Upper lobe of left lung (tissue), 6 donors: ENCODE measurements at regions not wholly inside any gene's neighbourhood (a gene's known extent, or its start where the extent isn't known, plus 50 kb on each side); places are given as distances from the start of the nearest gene placed in this dataset.

Experiments
- ATAC-seq, 2 donors: fragments of 200-7000 bp; cut with Tn5 transposase; one replicate each; pipeline ENCODE4 v1.9.1; 2022; ENCODE audit warnings: mild to moderate bottlenecking in 2 of 2, moderate library complexity in 2 of 2; ENCODE audit not compliant: low FRiP score in 2 of 2
- DNase-seq, 2 donors: peaks; one replicate each; pipeline ENCODE4 v3.0.0-alpha.2; 2019 to 2020
- H3K27ac ChIP-seq, 4 donors: fragments of 200-600 bp; sonication (generic); one replicate each; pipeline ENCODE4 v1.5.1; 2016 to 2019
- H3K27me3 ChIP-seq, 4 donors: fragments of 200-600 bp; sonication (generic); one replicate each; pipeline ENCODE4 v1.5.1; 2017 to 2019
- H3K36me3 ChIP-seq, 4 donors: fragments of 200-600 bp; sonication (generic); one replicate each; pipeline ENCODE4 v1.5.1; 2016 to 2019
- H3K4me1 ChIP-seq, 4 donors: fragments of 200-600 bp; sonication (generic); one replicate each; pipeline ENCODE4 v1.5.1; 2018 to 2019
- H3K4me3 ChIP-seq, 4 donors: fragments of 200-600 bp; sonication (generic); one replicate each; pipeline ENCODE4 v1.5.1; 2017 to 2019; ENCODE audit warnings: mild to moderate bottlenecking in 2 of 4, moderate library complexity in 1 of 4
- H3K9me3 ChIP-seq, 4 donors: fragments of 200-600 bp; sonication (generic); one replicate each; pipeline ENCODE4 v1.5.1; 2018 to 2019
- CTCF ChIP-seq, 6 experiments: fragments of 450-650 bp in 4 of 6; fragments of 200-600 bp in 2 of 6; sonication (generic) in 2 of 6; IDR thresholded peaks; one replicate each; pipeline ENCODE4 v1.5.1; 2016 to 2019; ENCODE audit warnings: antibody characterized with exemption in 6 of 6
- EP300 ChIP-seq, 4 donors: sonication (generic); formaldehyde crosslinking; IDR thresholded peaks; one replicate each; pipeline ENCODE4 v1.5.1; 2017; ENCODE audit warnings: antibody characterized with exemption in 4 of 4, control low read depth in 2 of 4
- POLR2A ChIP-seq, 4 donors: fragments of 450-650 bp; IDR thresholded peaks; one replicate each; pipeline ENCODE4 v1.5.1; 2016 to 2017; ENCODE audit warnings: antibody characterized with exemption in 4 of 4, mild to moderate bottlenecking in 2 of 4
- POLR2AphosphoS5 ChIP-seq, 2 donors: sonication (generic); formaldehyde crosslinking; IDR thresholded peaks; one replicate each; pipeline ENCODE4 v1.5.1; 2017; ENCODE audit warnings: antibody characterized with exemption in 2 of 2
- WGBS, 2 donors: methylation state at CpG; one replicate each; pipeline ENCODE4 v1.1.5; 2017 to 2018; 5-methylcytosine and 5-hydroxymethylcytosine counted together
- donor health status: DM: no; HTN: no; CAD: no; lungs with moderate emphysema.
- donor health status: DM: no; HTN: yes; CAD: no; lungs with severe emphysema.

- DNase-seq (no peak), ATAC-seq (no peak)
- H3K27ac ChIP-seq: no peak overlapping the region
- H3K27me3 ChIP-seq: no peaks in the 10 kb centered on the region
- TF ChIP-seq EP300 (IDR thresholded peaks at IDR 0.05) (no peak), POLR2A (IDR thresholded peaks at IDR 0.05) (no peak)
- no peaks in the 10 kb centered on the region for H3K36me3 ChIP-seq
- H3K9me3 ChIP-seq: no peaks in the 10 kb centered on the region
- H3K4me3 ChIP-seq: no peak overlapping the region
- no peaks in the 10 kb centered on the region for H3K4me1 ChIP-seq
- WGBS, 2 donors: 89 to 96% methylated on average over 4 to 5 of the region's 5 CpGs
Measured at GRCh38 chr3:43797794-43798193, 107.1 kb downstream of the ABHD5 start.

GRCh38 chr3:43810797-43811196, 120.1 kb downstream of the ABHD5 start:
- no peaks in the 10 kb centered on the region for H3K36me3 ChIP-seq
- TF ChIP-seq POLR2AphosphoS5 (IDR thresholded peaks at IDR 0.05): no peak
- TF ChIP-seq POLR2A (IDR thresholded peaks at IDR 0.05): no peak
- TF ChIP-seq CTCF (IDR thresholded peaks at IDR 0.05): no peak
- no peak for TF ChIP-seq EP300 (IDR thresholded peaks at IDR 0.05)
- H3K4me3 ChIP-seq: no peak overlapping the region
- no peaks in the 10 kb centered on the region for H3K9me3 ChIP-seq
- no peak for DNase-seq
- no peaks in the 10 kb centered on the region for H3K4me1 ChIP-seq
- H3K27me3 ChIP-seq: no peaks in the 10 kb centered on the region
- ATAC-seq: no peak
- WGBS, 2 donors: 85 to 89% methylated on average over 2 of the region's 2 CpGs
- H3K27ac ChIP-seq: no peak overlapping the region

- WGBS, 2 donors: 58 to 67% methylated on average over 1 of the region's 1 CpG
- TF ChIP-seq CTCF (IDR thresholded peaks at IDR 0.05): no peak
- no peak for TF ChIP-seq POLR2AphosphoS5 (IDR thresholded peaks at IDR 0.05)
- TF ChIP-seq EP300 (IDR thresholded peaks at IDR 0.05): no peak
- TF ChIP-seq POLR2A (IDR thresholded peaks at IDR 0.05): no peak
Measured at GRCh38 chr3:43814461-43814860, 123.7 kb downstream of the ABHD5 start.

GRCh38 chr3:43816372-43816771, 125.6 kb downstream of the ABHD5 start:
- Histone ChIP-seq H3K4me3 (no peak overlapping the region), H3K9me3 (no peaks in the 10 kb centered on the region), H3K4me1 (no peaks in the 10 kb centered on the region), H3K27ac (no peak overlapping the region), H3K27me3 (no peaks in the 10 kb centered on the region), H3K36me3 (no peaks in the 10 kb centered on the region)
- DNase-seq (no peak), ATAC-seq (no peak)
- TF ChIP-seq POLR2AphosphoS5 (IDR thresholded peaks at IDR 0.05) (no peak), POLR2A (IDR thresholded peaks at IDR 0.05) (no peak), CTCF (IDR thresholded peaks at IDR 0.05) (no peak), EP300 (IDR thresholded peaks at IDR 0.05) (no peak)
- WGBS, 2 donors: 81 to 93% methylated on average over 1 of the region's 1 CpG

More at GRCh38 chr3:43814461-43814860, 123.7 kb downstream of the ABHD5 start:
- no peaks in the 10 kb centered on the region for H3K9me3 ChIP-seq
- no peaks in the 10 kb centered on the region for H3K36me3 ChIP-seq
- DNase-seq (no peak), ATAC-seq (no peak)
- no peak overlapping the region for H3K4me3 ChIP-seq
- no peak overlapping the region for H3K27ac ChIP-seq
- H3K4me1 ChIP-seq: no peaks in the 10 kb centered on the region
- no peaks in the 10 kb centered on the region for H3K27me3 ChIP-seq

GRCh38 chr3:43817064-43817463, 126.3 kb downstream of the ABHD5 start:
- Histone ChIP-seq H3K36me3 (no peaks in the 10 kb centered on the region), H3K9me3 (no peaks in the 10 kb centered on the region), H3K27me3 (no peaks in the 10 kb centered on the region), H3K4me3 (no peak overlapping the region), H3K27ac (no peak overlapping the region), H3K4me1 (no peaks in the 10 kb centered on the region)
- ATAC-seq (no peak), DNase-seq (no peak)
- TF ChIP-seq CTCF (IDR thresholded peaks at IDR 0.05): no peak
- no peak for TF ChIP-seq POLR2A (IDR thresholded peaks at IDR 0.05)
- no peak for TF ChIP-seq POLR2AphosphoS5 (IDR thresholded peaks at IDR 0.05)
- no peak for TF ChIP-seq EP300 (IDR thresholded peaks at IDR 0.05)
- 90 to 100% methylated on average over 2 of the region's 2 CpGs for WGBS, 2 donors
